ENCODE measurements at regions not wholly inside any gene's neighbourhood (a gene's known extent, or its start where the extent isn't known, plus 50 kb on each side); places are given as distances from the start of the nearest gene placed in this dataset.
"Not testable (repeated sequence)": the region's sequence is repeated elsewhere in the genome, so short reads cannot be mapped to it uniquely, and the experiment has no call there.

- intact Hi-C loops (cut with DNase I), result no loop called here
- DNase-seq (ENCODE audit: low spot score), result peak; percentile 65
Measured at GRCh38 chr22:44570476-44571445, 72.7 kb upstream of the RTL6 start.

- intact Hi-C loops (cut with DNase I), result no loop called here
- peak; percentile 57 for DNase-seq (ENCODE audit: low spot score)
Measured at GRCh38 chr22:44569561-44569991, 71.5 kb upstream of the RTL6 start.

- peak; percentile 68 for DNase-seq (ENCODE audit: low spot score)
- intact Hi-C loops (cut with DNase I), result no loop called here
Measured at GRCh38 chr22:44567846-44568493, 69.9 kb upstream of the RTL6 start.

GRCh38 chr22:44567378-44567841 lies 69.4 kb upstream of the RTL6 start:
- DNase-seq (ENCODE audit: low spot score), result peak; percentile 51

GRCh38 chr22:44566911-44567310 lies 68.9 kb upstream of the RTL6 start:
- DNase-seq (ENCODE audit: low spot score), result peak; percentile 35
- intact Hi-C loops (cut with DNase I), result no loop called here

More at GRCh38 chr22:44567378-44567841, 69.4 kb upstream of the RTL6 start:
- intact Hi-C loops (cut with DNase I), result not testable (repeated sequence)

GRCh38 chr22:44562651-44563050 lies 64.6 kb upstream of the RTL6 start:
- peak; percentile 54 for DNase-seq (ENCODE audit: low spot score)
- intact Hi-C loops (cut with DNase I), result not testable (repeated sequence)

GRCh38 chr22:44561139-44561840 lies 63.3 kb upstream of the RTL6 start:
- DNase-seq (ENCODE audit: low spot score), result peak; percentile 14
- intact Hi-C loops (cut with DNase I), result no loop called here

- DNase-seq (ENCODE audit: low spot score), result peak; percentile 15
- intact Hi-C loops (cut with DNase I), result not testable (repeated sequence)
Measured at GRCh38 chr22:44558671-44559070, 60.6 kb upstream of the RTL6 start.

- intact Hi-C loops (cut with DNase I), result not testable (repeated sequence)
- peak; percentile 14 for DNase-seq (ENCODE audit: low spot score)
Measured at GRCh38 chr22:44557872-44558271, 59.8 kb upstream of the RTL6 start.

- no peak for DNase-seq (ENCODE audit: low spot score)
- intact Hi-C loops (cut with DNase I), result no loop called here
Measured at GRCh38 chr22:44557064-44557748, 59.2 kb upstream of the RTL6 start.

GRCh38 chr22:44555597-44555996 lies 57.6 kb upstream of the RTL6 start:
- intact Hi-C loops (cut with DNase I), result no loop called here
- DNase-seq (ENCODE audit: low spot score), result no peak

- intact Hi-C loops (cut with DNase I), result no loop called here
- DNase-seq (ENCODE audit: low spot score), result no peak
Measured at GRCh38 chr22:44555046-44555445, 57.0 kb upstream of the RTL6 start.

- DNase-seq (ENCODE audit: low spot score), result peak; percentile 20
- intact Hi-C loops (cut with DNase I), result no loop called here
Measured at GRCh38 chr22:44554411-44554810, 56.4 kb upstream of the RTL6 start.

- peak; percentile 76 for DNase-seq (ENCODE audit: low spot score)
- intact Hi-C loops (cut with DNase I), result no loop called here
Measured at GRCh38 chr22:44550711-44551491, 52.9 kb upstream of the RTL6 start.

GRCh38 chr22:44549701-44550100 lies 51.7 kb upstream of the RTL6 start:
- intact Hi-C loops (cut with DNase I), result no loop called here
- peak; percentile 49 for DNase-seq (ENCODE audit: low spot score)

- no peak for DNase-seq (ENCODE audit: low spot score)
- intact Hi-C loops (cut with DNase I), result no loop called here
Measured at GRCh38 chr22:44548981-44549380, 50.9 kb upstream of the RTL6 start.

All from cardiac septum (tissue), 1 donor.